PFSK-1 (cell line): ENCODE measurements at regions not wholly inside any gene's neighbourhood (a gene's known extent, or its start where the extent isn't known, plus 50 kb on each side); places are given as distances from the start of the nearest gene placed in this dataset.

Source experiments
- FOXP2 ChIP-seq: optimal IDR thresholded peaks from 2 replicates; pipeline ENCODE3; 2011; ENCODE audit warnings: borderline replicate concordance, control low read depth, inconsistent platforms; ENCODE audit not compliant: insufficient read depth; ENCODE audit errors: extremely low read length, extremely low read depth
- POLR2AphosphoS5 ChIP-seq: IDR thresholded peaks from 2 replicates; pipeline ENCODE4 v1.6.1; 2012; ENCODE audit warnings: low read depth, mild to moderate bottlenecking, control low read depth, low read length, moderate library complexity
- SIN3A ChIP-seq: IDR thresholded peaks from 2 replicates; pipeline ENCODE4 v1.6.1; 2012; ENCODE audit warnings: mild to moderate bottlenecking, low read length, moderate library complexity, borderline replicate concordance; ENCODE audit not compliant: insufficient read depth
- TAF1 ChIP-seq: IDR thresholded peaks from 2 replicates; pipeline ENCODE4 v1.6.1; 2012; ENCODE audit warnings: low read length, control low read depth, borderline replicate concordance; ENCODE audit not compliant: insufficient read depth
- TF ChIP-seq, protein P1 (sequence below), 2 experiments: IDR thresholded peaks; 2 replicates each; pipeline versions ENCODE4 v1.6.1 to v1.8.0; 2011 to 2012; ENCODE audit warnings: low read depth in 2 of 2, low read length in 2 of 2, control low read depth in 1 of 2, inconsistent platforms in 1 of 2, mild to moderate bottlenecking in 1 of 2, moderate library complexity in 1 of 2; ENCODE audit not compliant: insufficient read depth in 1 of 2

DNA sequence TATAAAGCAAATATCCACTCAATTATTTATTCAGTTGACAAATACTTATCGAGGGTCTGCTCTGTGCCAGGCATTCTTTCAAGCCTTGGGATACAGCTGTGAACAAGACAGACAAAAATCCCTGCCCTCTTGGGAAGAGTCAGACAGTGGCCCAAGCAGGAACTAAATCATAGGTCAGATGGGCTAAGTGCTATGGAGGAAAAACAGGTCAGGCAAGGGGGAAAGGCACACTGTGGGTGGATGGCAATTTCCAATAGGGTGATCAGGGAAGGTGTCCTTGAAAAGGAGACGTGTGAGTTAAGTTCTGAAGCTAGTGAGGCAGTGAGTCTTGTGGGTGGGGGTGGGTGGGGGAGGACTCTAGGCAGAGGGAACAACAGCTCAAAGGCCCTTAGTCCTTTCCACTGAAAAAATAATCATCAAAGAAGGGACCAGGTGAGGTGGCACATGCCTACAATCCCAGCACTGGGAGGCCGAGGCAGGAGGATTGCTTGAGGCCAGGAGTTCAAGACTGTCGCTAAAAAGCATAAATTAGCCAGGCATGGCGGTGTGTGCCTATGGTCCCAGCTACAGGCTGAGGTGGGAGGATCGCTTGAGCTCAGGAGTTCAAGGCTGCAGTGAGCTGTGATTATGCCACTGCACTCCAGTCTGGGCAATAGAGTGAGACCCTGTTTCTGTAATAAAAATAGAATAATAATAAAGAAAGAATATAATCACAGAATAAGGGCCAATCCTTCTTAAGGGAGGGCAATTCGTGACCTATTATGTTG lies 95.2 kb upstream of the CPEB4 start:
- TF ChIP-seq, protein P1, sequence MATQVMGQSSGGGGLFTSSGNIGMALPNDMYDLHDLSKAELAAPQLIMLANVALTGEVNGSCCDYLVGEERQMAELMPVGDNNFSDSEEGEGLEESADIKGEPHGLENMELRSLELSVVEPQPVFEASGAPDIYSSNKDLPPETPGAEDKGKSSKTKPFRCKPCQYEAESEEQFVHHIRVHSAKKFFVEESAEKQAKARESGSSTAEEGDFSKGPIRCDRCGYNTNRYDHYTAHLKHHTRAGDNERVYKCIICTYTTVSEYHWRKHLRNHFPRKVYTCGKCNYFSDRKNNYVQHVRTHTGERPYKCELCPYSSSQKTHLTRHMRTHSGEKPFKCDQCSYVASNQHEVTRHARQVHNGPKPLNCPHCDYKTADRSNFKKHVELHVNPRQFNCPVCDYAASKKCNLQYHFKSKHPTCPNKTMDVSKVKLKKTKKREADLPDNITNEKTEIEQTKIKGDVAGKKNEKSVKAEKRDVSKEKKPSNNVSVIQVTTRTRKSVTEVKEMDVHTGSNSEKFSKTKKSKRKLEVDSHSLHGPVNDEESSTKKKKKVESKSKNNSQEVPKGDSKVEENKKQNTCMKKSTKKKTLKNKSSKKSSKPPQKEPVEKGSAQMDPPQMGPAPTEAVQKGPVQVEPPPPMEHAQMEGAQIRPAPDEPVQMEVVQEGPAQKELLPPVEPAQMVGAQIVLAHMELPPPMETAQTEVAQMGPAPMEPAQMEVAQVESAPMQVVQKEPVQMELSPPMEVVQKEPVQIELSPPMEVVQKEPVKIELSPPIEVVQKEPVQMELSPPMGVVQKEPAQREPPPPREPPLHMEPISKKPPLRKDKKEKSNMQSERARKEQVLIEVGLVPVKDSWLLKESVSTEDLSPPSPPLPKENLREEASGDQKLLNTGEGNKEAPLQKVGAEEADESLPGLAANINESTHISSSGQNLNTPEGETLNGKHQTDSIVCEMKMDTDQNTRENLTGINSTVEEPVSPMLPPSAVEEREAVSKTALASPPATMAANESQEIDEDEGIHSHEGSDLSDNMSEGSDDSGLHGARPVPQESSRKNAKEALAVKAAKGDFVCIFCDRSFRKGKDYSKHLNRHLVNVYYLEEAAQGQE (IDR thresholded peaks at IDR 0.05; ENCODE audit: insufficient read depth in 1 of 2, low read depth in 2 of 2, low read length in 2 of 2): no peak
- no peak for TF ChIP-seq SIN3A
- TF ChIP-seq POLR2AphosphoS5: no peak
- TF ChIP-seq TAF1: no peak
- no peak for TF ChIP-seq FOXP2

DNA sequence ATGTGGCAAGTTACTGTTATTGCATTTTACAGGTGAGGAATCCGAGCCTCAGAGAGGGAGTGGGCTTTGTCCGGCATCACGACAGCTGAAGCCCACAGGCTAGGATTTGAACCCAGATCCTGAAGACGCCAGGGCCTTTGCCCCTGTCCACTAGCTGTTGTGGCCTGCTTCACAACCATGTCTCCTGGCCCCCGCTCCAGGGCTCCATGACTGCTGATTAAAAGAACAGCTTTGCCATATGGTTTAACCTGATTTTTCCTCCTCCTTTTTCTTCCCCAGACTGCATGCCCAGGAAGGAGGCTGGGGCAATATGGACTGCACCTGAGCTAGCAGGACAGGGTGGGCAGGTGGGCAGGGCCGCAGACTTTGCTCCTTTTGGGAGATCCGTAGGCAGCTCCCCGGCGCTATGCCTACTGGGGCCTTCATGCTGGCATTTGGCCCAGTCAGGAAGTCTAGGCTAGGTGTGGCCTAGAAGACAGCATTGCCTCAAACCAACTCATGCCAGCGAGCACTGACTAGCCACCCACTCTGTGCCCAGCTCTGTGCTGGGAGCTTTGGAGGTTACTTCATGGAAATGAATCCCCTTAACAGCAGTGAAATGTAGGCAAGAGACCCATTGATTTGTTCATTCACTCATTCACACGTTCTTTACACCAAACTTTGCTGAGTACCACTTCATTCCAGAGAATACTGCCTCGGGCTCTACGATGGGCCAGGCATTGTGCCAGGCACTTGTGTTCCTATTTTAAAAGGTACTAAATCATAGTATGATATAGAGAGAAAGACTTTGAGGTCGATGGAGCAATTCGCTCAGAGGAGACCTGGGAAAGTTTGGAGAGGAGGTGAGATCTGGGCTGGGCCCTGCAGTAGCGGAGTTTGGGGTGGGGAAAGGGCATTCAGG lies 94.3 kb upstream of the CPEB4 start:
- TF ChIP-seq FOXP2 (no peak), TAF1 (no peak), SIN3A (no peak), POLR2AphosphoS5 (no peak)
- TF ChIP-seq, protein P1 (IDR thresholded peaks at IDR 0.05; ENCODE audit: insufficient read depth in 1 of 2, low read depth in 2 of 2, low read length in 2 of 2): no peak

DNA sequence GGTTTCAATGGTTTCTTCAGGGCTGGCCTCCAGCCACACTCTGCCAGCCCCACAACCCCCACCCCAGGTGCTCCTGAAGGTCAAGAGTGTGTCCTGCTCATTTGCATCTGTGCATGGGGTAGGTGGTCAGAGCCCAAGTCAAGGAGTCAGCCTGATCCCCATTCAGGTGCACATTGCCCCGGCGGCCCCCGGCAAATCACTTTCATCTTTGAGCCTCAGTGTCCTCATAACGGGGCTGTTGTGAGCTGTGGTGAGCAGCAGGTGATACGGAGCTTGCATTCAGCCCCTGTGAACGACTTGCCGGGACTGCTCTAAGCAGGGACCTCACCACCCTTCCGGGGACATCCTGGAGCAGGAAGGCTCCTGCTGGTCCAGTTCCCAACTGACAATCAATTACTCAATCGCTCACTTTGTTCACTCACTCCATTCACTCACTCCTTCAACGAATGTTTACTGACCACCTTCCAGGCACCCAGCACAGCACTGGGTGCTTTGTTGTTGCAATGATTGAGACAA lies 93.2 kb upstream of the CPEB4 start:
- TF ChIP-seq POLR2AphosphoS5 (no peak), FOXP2 (no peak), SIN3A (no peak), TAF1 (no peak)
- TF ChIP-seq, protein P1 (IDR thresholded peaks at IDR 0.05; ENCODE audit: insufficient read depth in 1 of 2, low read depth in 2 of 2, low read length in 2 of 2): no peak

DNA sequence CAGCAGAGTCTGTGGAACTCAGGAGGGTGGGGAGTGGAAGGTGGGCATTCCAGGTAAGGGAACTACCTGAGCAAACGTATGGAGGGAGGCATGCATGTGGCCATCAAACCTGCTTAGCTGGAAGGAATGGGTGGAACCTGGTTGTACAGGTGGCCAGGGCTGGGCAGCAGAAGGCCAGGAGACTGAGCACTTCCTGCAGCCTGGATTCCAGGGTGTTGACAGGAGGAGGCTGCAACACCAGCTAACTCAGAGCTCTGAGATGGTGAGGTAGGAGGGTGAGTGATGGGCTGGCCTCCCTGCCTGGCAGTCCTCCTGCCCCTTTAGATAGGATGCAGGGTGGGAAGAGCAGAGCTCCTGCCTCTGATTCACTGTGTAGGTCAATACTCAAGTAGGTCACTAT lies 92.5 kb upstream of the CPEB4 start:
- TF ChIP-seq FOXP2 (no peak), SIN3A (no peak), TAF1 (no peak), POLR2AphosphoS5 (no peak)
- TF ChIP-seq, protein P1 (IDR thresholded peaks at IDR 0.05; ENCODE audit: insufficient read depth in 1 of 2, low read depth in 2 of 2, low read length in 2 of 2): no peak
